ENCODE measurements at regions not wholly inside any gene's neighbourhood (a gene's known extent, or its start where the extent isn't known, plus 50 kb on each side); places are given as distances from the start of the nearest gene placed in this dataset.
"Not testable (repeated sequence)": the region's sequence is repeated elsewhere in the genome, so short reads cannot be mapped to it uniquely, and the experiment has no call there.

DNA sequence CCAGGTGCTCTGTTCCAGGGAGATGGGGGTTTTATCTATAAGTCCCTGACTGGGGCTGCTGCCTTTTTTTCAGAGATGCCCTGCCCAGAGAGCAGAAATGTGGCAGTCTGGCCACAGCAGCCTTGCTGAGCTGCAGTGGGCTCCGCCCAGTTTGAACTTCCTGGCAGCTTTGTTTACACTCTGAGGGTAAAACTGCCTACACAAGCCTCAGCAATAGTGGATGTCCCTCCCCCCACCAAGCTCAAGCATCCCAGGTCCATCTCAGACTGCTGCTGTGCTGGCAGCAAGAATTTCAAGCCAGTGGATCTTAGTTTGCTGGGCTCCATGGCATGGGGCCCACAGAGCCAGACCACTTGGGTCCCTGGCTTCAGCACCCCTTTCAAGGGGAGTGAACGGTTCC lies 84.8 kb upstream of the UNC13C start:
- CTCF ChIA-PET; H3K36me3 ChIP-seq (ENCODE audit: control insufficient read depth in 4 of 4, insufficient read depth in 4 of 4, low read length in 3 of 4); POLR2A ChIA-PET; H3K27ac ChIP-seq (ENCODE audit: insufficient read depth in 1 of 2, low read depth in 1 of 2, low read length in 2 of 2, poor library complexity in 1 of 2, severe bottlenecking in 2 of 2); H3K4me3 ChIP-seq (ENCODE audit: control insufficient read depth in 1 of 7, extremely low read depth in 1 of 7, insufficient read depth in 4 of 7, low read depth in 2 of 7, low read length in 6 of 7); DNase-seq; H3K4me1 ChIP-seq (ENCODE audit: control extremely low read depth in 1 of 4, control insufficient read depth in 4 of 4, insufficient read depth in 4 of 4, low read length in 3 of 4); H3K9me3 ChIP-seq (ENCODE audit: control extremely low read depth in 1 of 5, control insufficient read depth in 4 of 5, insufficient read depth in 2 of 5, low read depth in 1 of 5, low read length in 4 of 5); H3K27me3 ChIP-seq (replicated peaks in 2 of 5; ENCODE audit: control insufficient read depth in 4 of 5, insufficient read depth in 5 of 5, low read length in 4 of 5): not testable (repeated sequence)
- 85% methylated on average over 2 of the region's 2 CpGs for WGBS (ENCODE audit: insufficient coverage)

DNA sequence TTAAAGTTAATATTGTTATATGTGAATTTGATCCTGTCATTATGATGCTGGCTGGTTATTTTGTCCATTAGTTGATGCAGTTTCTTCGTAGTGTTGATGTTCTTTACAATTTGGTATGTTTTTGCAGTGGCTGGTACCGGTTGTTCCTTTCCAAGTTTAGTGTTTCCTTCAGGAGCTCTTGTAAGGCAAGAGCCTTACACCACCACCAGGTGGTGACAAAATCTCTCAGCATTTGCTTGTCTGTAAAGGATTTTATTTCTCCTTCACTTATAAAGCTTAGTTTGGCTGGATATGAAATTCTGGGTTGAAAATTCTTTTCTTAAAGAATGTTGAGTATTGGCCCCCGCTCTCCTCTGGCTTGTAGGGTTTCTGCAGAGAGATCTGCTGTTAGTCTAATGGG lies 86.4 kb upstream of the UNC13C start:
- H3K4me3 ChIP-seq (ENCODE audit: control insufficient read depth in 1 of 7, extremely low read depth in 1 of 7, insufficient read depth in 4 of 7, low read depth in 2 of 7, low read length in 6 of 7); H3K4me1 ChIP-seq (ENCODE audit: control extremely low read depth in 1 of 4, control insufficient read depth in 4 of 4, insufficient read depth in 4 of 4, low read length in 3 of 4); H3K27ac ChIP-seq (ENCODE audit: insufficient read depth in 1 of 2, low read depth in 1 of 2, low read length in 2 of 2, poor library complexity in 1 of 2, severe bottlenecking in 2 of 2); H3K9me3 ChIP-seq (ENCODE audit: control extremely low read depth in 1 of 5, control insufficient read depth in 4 of 5, insufficient read depth in 2 of 5, low read depth in 1 of 5, low read length in 4 of 5); CTCF ChIA-PET; H3K36me3 ChIP-seq (ENCODE audit: control insufficient read depth in 4 of 4, insufficient read depth in 4 of 4, low read length in 3 of 4); POLR2A ChIA-PET; DNase-seq; H3K27me3 ChIP-seq (replicated peaks in 2 of 5; ENCODE audit: control insufficient read depth in 4 of 5, insufficient read depth in 5 of 5, low read length in 4 of 5): not testable (repeated sequence)
- 100% methylated on average over 1 of the region's 3 CpGs for WGBS (ENCODE audit: insufficient coverage)

DNA sequence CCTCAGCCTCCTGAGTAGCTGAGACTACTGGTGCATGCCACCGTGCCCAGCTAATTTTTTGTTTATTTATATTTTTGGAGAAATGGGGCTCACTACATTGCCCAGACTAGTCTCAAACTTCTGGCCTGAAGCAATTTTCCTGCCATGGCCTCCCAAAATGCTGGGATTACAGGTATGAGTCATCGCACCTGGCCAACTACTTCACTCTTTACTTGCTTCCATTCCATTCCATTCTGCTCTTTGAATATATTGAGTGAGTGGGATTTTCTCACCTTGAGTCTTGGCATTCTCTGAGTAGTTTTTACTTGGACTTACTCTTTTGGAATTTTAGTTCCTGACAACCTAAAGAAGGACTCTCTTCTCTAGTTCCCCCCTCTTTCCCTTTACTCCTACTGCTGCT lies 93.8 kb upstream of the UNC13C start:
- DNase-seq: no peak
- H3K36me3 ChIP-seq (ENCODE audit: control insufficient read depth in 4 of 4, insufficient read depth in 4 of 4, low read length in 3 of 4): no peaks in the 10 kb centered on the region
- no peaks in the 10 kb centered on the region for H3K27me3 ChIP-seq (replicated peaks in 2 of 5; ENCODE audit: control insufficient read depth in 4 of 5, insufficient read depth in 5 of 5, low read length in 4 of 5)
- ChIA-PET POLR2A (no interaction called here), CTCF (no interaction called here)
- WGBS (ENCODE audit: insufficient coverage): no CpG with 5 or more reads among the region's 2 CpGs
- H3K9me3 ChIP-seq (ENCODE audit: control extremely low read depth in 1 of 5, control insufficient read depth in 4 of 5, insufficient read depth in 2 of 5, low read depth in 1 of 5, low read length in 4 of 5): no peaks in the 10 kb centered on the region
- no peak overlapping the region for H3K4me3 ChIP-seq (ENCODE audit: control insufficient read depth in 1 of 7, extremely low read depth in 1 of 7, insufficient read depth in 4 of 7, low read depth in 2 of 7, low read length in 6 of 7)
- no peaks in the 10 kb centered on the region for H3K4me1 ChIP-seq (ENCODE audit: control extremely low read depth in 1 of 4, control insufficient read depth in 4 of 4, insufficient read depth in 4 of 4, low read length in 3 of 4)
- no peak overlapping the region for H3K27ac ChIP-seq (ENCODE audit: insufficient read depth in 1 of 2, low read depth in 1 of 2, low read length in 2 of 2, poor library complexity in 1 of 2, severe bottlenecking in 2 of 2)

GRCh38 chr15:53882311-53882710 lies 95.9 kb upstream of the UNC13C start:
- POLR2A ChIA-PET: no interaction called here
- Histone ChIP-seq H3K27me3 (replicated peaks in 2 of 5; ENCODE audit: control insufficient read depth in 4 of 5, insufficient read depth in 5 of 5, low read length in 4 of 5) (no peaks in the 10 kb centered on the region), H3K36me3 (ENCODE audit: control insufficient read depth in 4 of 4, insufficient read depth in 4 of 4, low read length in 3 of 4) (no peaks in the 10 kb centered on the region), H3K4me1 (ENCODE audit: control extremely low read depth in 1 of 4, control insufficient read depth in 4 of 4, insufficient read depth in 4 of 4, low read length in 3 of 4) (no peaks in the 10 kb centered on the region), H3K4me3 (ENCODE audit: control insufficient read depth in 1 of 7, extremely low read depth in 1 of 7, insufficient read depth in 4 of 7, low read depth in 2 of 7, low read length in 6 of 7) (no peak overlapping the region), H3K9me3 (ENCODE audit: control extremely low read depth in 1 of 5, control insufficient read depth in 4 of 5, insufficient read depth in 2 of 5, low read depth in 1 of 5, low read length in 4 of 5) (no peaks in the 10 kb centered on the region), H3K27ac (ENCODE audit: insufficient read depth in 1 of 2, low read depth in 1 of 2, low read length in 2 of 2, poor library complexity in 1 of 2, severe bottlenecking in 2 of 2) (no peak overlapping the region)
- CTCF ChIA-PET: no interaction called here
- DNase-seq: no peak
- WGBS (ENCODE audit: insufficient coverage): no CpG with 5 or more reads among the region's 1 CpG

- ChIA-PET CTCF (no interaction called here), POLR2A (no interaction called here)
- Histone ChIP-seq H3K9me3 (ENCODE audit: control extremely low read depth in 1 of 5, control insufficient read depth in 4 of 5, insufficient read depth in 2 of 5, low read depth in 1 of 5, low read length in 4 of 5) (no peaks in the 10 kb centered on the region), H3K36me3 (ENCODE audit: control insufficient read depth in 4 of 4, insufficient read depth in 4 of 4, low read length in 3 of 4) (no peaks in the 10 kb centered on the region), H3K27me3 (replicated peaks in 2 of 5; ENCODE audit: control insufficient read depth in 4 of 5, insufficient read depth in 5 of 5, low read length in 4 of 5) (no peaks in the 10 kb centered on the region), H3K4me1 (ENCODE audit: control extremely low read depth in 1 of 4, control insufficient read depth in 4 of 4, insufficient read depth in 4 of 4, low read length in 3 of 4) (no peaks in the 10 kb centered on the region), H3K4me3 (ENCODE audit: control insufficient read depth in 1 of 7, extremely low read depth in 1 of 7, insufficient read depth in 4 of 7, low read depth in 2 of 7, low read length in 6 of 7) (no peak overlapping the region), H3K27ac (ENCODE audit: insufficient read depth in 1 of 2, low read depth in 1 of 2, low read length in 2 of 2, poor library complexity in 1 of 2, severe bottlenecking in 2 of 2) (no peak overlapping the region)
- 94% methylated on average over 5 of the region's 8 CpGs for WGBS (ENCODE audit: insufficient coverage)
- no peak for DNase-seq
Observed at GRCh38 chr15:53880357-53880756, 97.9 kb upstream of the UNC13C start.

- H3K4me1 ChIP-seq (ENCODE audit: control extremely low read depth in 1 of 4, control insufficient read depth in 4 of 4, insufficient read depth in 4 of 4, low read length in 3 of 4): peaks cover 0 to 4% (median 0%) of the 10 kb centered on the region in 4 experiments
- WGBS (ENCODE audit: insufficient coverage): 100% methylated on average over 1 of the region's 2 CpGs
- ChIA-PET POLR2A (interaction anchor here (0.5 kb wide), 1 partner anchor 539 kb away, joined by 3 read pairs; no protein-coding TSS in a partner anchor), CTCF (interaction anchor here (1.4 kb wide), 1 partner anchor 1232 kb away, joined by 3 read pairs; no protein-coding TSS in a partner anchor)
- no peak overlapping the region for H3K4me3 ChIP-seq (ENCODE audit: control insufficient read depth in 1 of 7, extremely low read depth in 1 of 7, insufficient read depth in 4 of 7, low read depth in 2 of 7, low read length in 6 of 7)
- no peak overlapping the region for H3K27ac ChIP-seq (ENCODE audit: insufficient read depth in 1 of 2, low read depth in 1 of 2, low read length in 2 of 2, poor library complexity in 1 of 2, severe bottlenecking in 2 of 2)
- no peaks in the 10 kb centered on the region for H3K27me3 ChIP-seq (replicated peaks in 2 of 5; ENCODE audit: control insufficient read depth in 4 of 5, insufficient read depth in 5 of 5, low read length in 4 of 5)
- no peaks in the 10 kb centered on the region for H3K36me3 ChIP-seq (ENCODE audit: control insufficient read depth in 4 of 4, insufficient read depth in 4 of 4, low read length in 3 of 4)
- no peaks in the 10 kb centered on the region for H3K9me3 ChIP-seq (ENCODE audit: control extremely low read depth in 1 of 5, control insufficient read depth in 4 of 5, insufficient read depth in 2 of 5, low read depth in 1 of 5, low read length in 4 of 5)
- DNase-seq: no peak
Observed at GRCh38 chr15:53875711-53876110, 102.5 kb upstream of the UNC13C start.

DNA sequence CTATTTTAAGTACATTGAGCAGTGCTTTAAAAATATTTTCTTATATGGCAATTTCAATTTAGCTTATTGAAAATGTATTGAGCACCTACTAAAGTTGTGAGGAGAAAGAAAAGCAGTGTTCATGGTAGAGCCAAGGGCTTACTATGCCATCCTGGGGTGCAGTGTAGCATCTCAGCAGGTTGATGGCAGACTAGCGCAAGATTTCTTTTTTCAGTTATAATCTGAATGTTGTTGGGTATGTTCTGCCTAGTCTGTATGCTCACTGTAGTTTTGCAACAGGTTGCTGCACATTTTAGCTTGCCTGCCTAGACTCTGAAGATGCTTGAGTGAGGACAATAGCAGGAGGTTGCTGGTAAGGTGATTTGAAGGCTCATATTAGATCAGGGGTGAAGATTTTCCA lies 103.1 kb upstream of the UNC13C start:
- no peaks in the 10 kb centered on the region for H3K9me3 ChIP-seq (ENCODE audit: control extremely low read depth in 1 of 5, control insufficient read depth in 4 of 5, insufficient read depth in 2 of 5, low read depth in 1 of 5, low read length in 4 of 5)
- no peak for DNase-seq
- CTCF ChIA-PET: interaction anchor here (1.4 kb wide), 1 partner anchor 1233 kb away, joined by 3 read pairs; no protein-coding TSS in a partner anchor
- POLR2A ChIA-PET: interaction anchor here (0.5 kb wide), 1 partner anchor 540 kb away, joined by 3 read pairs; no protein-coding TSS in a partner anchor
- H3K27ac ChIP-seq (ENCODE audit: insufficient read depth in 1 of 2, low read depth in 1 of 2, low read length in 2 of 2, poor library complexity in 1 of 2, severe bottlenecking in 2 of 2): no peak overlapping the region
- WGBS (ENCODE audit: insufficient coverage): 100% methylated on average over 1 of the region's 1 CpG
- no peaks in the 10 kb centered on the region for H3K27me3 ChIP-seq (replicated peaks in 2 of 5; ENCODE audit: control insufficient read depth in 4 of 5, insufficient read depth in 5 of 5, low read length in 4 of 5)
- peaks cover 0 to 4% (median 0%) of the 10 kb centered on the region in 4 experiments for H3K4me1 ChIP-seq (ENCODE audit: control extremely low read depth in 1 of 4, control insufficient read depth in 4 of 4, insufficient read depth in 4 of 4, low read length in 3 of 4)
- no peak overlapping the region for H3K4me3 ChIP-seq (ENCODE audit: control insufficient read depth in 1 of 7, extremely low read depth in 1 of 7, insufficient read depth in 4 of 7, low read depth in 2 of 7, low read length in 6 of 7)
- no peaks in the 10 kb centered on the region for H3K36me3 ChIP-seq (ENCODE audit: control insufficient read depth in 4 of 4, insufficient read depth in 4 of 4, low read length in 3 of 4)

Measured in common myeloid progenitor, CD34-positive (primary cell).